GM23338 (cell line): ENCODE measurements at regions not wholly inside any gene's neighbourhood (a gene's known extent, or its start where the extent isn't known, plus 50 kb on each side); places are given as distances from the start of the nearest gene placed in this dataset.
"Not testable (repeated sequence)": the region's sequence is repeated elsewhere in the genome, so short reads cannot be mapped to it uniquely, and the experiment has no call there.

Experiments used
- CTCF ChIP-seq, 2 experiments: fragments of 200-600 bp in 1 of 2; sonication (generic) in 1 of 2; conservative IDR thresholded peaks; 2 replicates each; pipeline versions ENCODE4 v1.5.1 to v1.6.1; 2016 to 2017; ENCODE audit warnings: antibody characterized with exemption in 2 of 2, low read depth in 2 of 2, mild to moderate bottlenecking in 2 of 2, moderate library complexity in 1 of 2
- EZH2 ChIP-seq: fragments of 200-600 bp; sonication (generic); IDR thresholded peaks from one replicate; pipeline ENCODE4 v1.8.0; 2017; ENCODE audit warnings: antibody characterized with exemption, mild to moderate bottlenecking, low read depth; ENCODE audit not compliant: unreplicated experiment

- not testable (repeated sequence) for TF ChIP-seq EZH2; CTCF (conservative IDR thresholded peaks at IDR 0.05; ENCODE audit: low read depth in 2 of 2)
Observed at GRCh38 chr22:44557872-44558271, 59.8 kb upstream of the RTL6 start.
